ENCODE measurements at regions not wholly inside any gene's neighbourhood (a gene's known extent, or its start where the extent isn't known, plus 50 kb on each side); places are given as distances from the start of the nearest gene placed in this dataset.

- TF ChIP-seq, protein P1, sequence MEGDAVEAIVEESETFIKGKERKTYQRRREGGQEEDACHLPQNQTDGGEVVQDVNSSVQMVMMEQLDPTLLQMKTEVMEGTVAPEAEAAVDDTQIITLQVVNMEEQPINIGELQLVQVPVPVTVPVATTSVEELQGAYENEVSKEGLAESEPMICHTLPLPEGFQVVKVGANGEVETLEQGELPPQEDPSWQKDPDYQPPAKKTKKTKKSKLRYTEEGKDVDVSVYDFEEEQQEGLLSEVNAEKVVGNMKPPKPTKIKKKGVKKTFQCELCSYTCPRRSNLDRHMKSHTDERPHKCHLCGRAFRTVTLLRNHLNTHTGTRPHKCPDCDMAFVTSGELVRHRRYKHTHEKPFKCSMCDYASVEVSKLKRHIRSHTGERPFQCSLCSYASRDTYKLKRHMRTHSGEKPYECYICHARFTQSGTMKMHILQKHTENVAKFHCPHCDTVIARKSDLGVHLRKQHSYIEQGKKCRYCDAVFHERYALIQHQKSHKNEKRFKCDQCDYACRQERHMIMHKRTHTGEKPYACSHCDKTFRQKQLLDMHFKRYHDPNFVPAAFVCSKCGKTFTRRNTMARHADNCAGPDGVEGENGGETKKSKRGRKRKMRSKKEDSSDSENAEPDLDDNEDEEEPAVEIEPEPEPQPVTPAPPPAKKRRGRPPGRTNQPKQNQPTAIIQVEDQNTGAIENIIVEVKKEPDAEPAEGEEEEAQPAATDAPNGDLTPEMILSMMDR (IDR thresholded peaks at IDR 0.05) = no peak
- no peak for TF ChIP-seq POLR2AphosphoS5 (IDR thresholded peaks at IDR 0.05)
- no peak for TF ChIP-seq POLR2A (IDR thresholded peaks at IDR 0.05)
- no peak for TF ChIP-seq EP300 (IDR thresholded peaks at IDR 0.05)
These were observed 196.3 kb downstream of the JCAD start for GRCh38 chr10:29862923-29863614.
